ENCODE measurements at regions not wholly inside any gene's neighbourhood (a gene's known extent, or its start where the extent isn't known, plus 50 kb on each side); places are given as distances from the start of the nearest gene placed in this dataset.
"Not testable (repeated sequence)": the region's sequence is repeated elsewhere in the genome, so short reads cannot be mapped to it uniquely, and the experiment has no call there.

DNA sequence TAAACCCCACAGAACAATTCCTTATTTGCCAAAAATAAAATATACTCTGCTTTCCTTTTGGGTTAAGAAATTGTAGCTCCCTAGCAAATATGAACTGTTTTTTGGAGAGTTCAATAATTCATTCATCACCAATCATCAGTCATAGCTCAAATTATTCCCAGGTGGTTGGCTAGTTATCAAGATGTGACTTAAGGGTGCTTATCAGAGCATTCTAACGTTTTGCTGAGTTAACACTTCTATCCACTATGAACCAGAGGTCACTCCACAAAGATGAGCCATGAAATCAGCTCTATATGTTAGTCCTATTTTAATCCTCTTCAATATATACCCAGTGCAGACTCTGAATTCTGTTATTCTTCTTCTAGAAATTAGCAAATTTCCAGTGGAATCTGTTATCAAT lies 379.1 kb downstream of the TENT5A start:
- CTCF ChIA-PET, result no interaction called here
- no peak overlapping the region for H3K4me3 ChIP-seq (ENCODE audit: low read depth, low read length)
- TF ChIP-seq, protein P1, sequence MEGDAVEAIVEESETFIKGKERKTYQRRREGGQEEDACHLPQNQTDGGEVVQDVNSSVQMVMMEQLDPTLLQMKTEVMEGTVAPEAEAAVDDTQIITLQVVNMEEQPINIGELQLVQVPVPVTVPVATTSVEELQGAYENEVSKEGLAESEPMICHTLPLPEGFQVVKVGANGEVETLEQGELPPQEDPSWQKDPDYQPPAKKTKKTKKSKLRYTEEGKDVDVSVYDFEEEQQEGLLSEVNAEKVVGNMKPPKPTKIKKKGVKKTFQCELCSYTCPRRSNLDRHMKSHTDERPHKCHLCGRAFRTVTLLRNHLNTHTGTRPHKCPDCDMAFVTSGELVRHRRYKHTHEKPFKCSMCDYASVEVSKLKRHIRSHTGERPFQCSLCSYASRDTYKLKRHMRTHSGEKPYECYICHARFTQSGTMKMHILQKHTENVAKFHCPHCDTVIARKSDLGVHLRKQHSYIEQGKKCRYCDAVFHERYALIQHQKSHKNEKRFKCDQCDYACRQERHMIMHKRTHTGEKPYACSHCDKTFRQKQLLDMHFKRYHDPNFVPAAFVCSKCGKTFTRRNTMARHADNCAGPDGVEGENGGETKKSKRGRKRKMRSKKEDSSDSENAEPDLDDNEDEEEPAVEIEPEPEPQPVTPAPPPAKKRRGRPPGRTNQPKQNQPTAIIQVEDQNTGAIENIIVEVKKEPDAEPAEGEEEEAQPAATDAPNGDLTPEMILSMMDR (IDR thresholded peaks at IDR 0.05; ENCODE audit: insufficient read depth, low read depth, low read length), result no peak
- POLR2A ChIA-PET, result no interaction called here
- H3K36me3 ChIP-seq (ENCODE audit: control insufficient read depth, insufficient read depth, low read length), result no peaks in the 10 kb centered on the region
- no peak for DNase-seq (ENCODE audit: low read depth)
- no peaks in the 10 kb centered on the region for H3K27me3 ChIP-seq (ENCODE audit: control insufficient read depth, insufficient read depth, low read length)

DNA sequence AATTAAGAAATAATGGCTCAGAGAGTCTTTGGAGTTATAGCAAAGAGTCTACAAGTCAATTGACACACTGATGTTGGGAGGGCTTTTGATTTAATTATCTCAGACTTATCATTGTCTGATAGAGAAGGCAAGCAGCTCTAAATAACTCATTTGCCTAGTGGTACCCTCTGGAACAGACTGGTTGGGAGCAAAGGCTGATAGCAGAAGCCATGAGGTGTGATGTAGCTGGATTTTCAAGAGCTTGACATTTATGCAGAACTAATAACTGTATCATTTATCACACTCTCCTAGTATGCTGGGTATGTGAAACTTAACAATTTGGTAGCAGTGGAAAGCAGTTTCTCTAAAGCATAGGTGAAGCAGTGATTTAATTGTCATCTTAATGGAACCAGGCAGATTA lies 380.6 kb downstream of the TENT5A start:
- H3K4me3 ChIP-seq (ENCODE audit: low read depth, low read length), result no peak overlapping the region
- H3K36me3 ChIP-seq (ENCODE audit: control insufficient read depth, insufficient read depth, low read length), result no peaks in the 10 kb centered on the region
- TF ChIP-seq, protein P1 (IDR thresholded peaks at IDR 0.05; ENCODE audit: insufficient read depth, low read depth, low read length), result no peak
- CTCF ChIA-PET, result no interaction called here
- POLR2A ChIA-PET, result no interaction called here
- no peaks in the 10 kb centered on the region for H3K27me3 ChIP-seq (ENCODE audit: control insufficient read depth, insufficient read depth, low read length)
- no peak for DNase-seq (ENCODE audit: low read depth)

DNA sequence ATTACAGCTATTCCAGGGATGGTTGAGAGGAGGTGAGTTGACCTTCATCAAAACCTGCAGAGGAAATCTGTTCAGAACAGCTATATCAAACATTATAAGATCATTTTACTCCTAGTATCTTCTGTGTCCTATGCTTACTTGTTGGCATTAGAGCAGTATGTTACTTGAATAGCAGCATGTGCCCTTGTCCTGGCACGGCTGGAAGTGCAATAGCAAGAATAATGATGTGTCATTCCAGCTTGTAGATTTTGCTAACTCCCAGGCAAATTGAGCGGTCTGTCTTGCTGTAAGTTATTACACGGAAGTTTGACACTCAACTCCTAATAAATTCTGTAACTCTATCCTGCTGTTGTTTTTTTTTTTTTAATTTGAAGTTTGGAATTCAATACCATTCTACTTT lies 385.5 kb downstream of the TENT5A start:
- H3K36me3 ChIP-seq (ENCODE audit: control insufficient read depth, insufficient read depth, low read length), result no peaks in the 10 kb centered on the region
- DNase-seq (ENCODE audit: low read depth), result no peak
- ChIA-PET POLR2A (no interaction called here), CTCF (no interaction called here)
- H3K27me3 ChIP-seq (ENCODE audit: control insufficient read depth, insufficient read depth, low read length), result no peaks in the 10 kb centered on the region
- TF ChIP-seq, protein P1 (IDR thresholded peaks at IDR 0.05; ENCODE audit: insufficient read depth, low read depth, low read length), result no peak
- H3K4me3 ChIP-seq (ENCODE audit: low read depth, low read length), result no peak overlapping the region

DNA sequence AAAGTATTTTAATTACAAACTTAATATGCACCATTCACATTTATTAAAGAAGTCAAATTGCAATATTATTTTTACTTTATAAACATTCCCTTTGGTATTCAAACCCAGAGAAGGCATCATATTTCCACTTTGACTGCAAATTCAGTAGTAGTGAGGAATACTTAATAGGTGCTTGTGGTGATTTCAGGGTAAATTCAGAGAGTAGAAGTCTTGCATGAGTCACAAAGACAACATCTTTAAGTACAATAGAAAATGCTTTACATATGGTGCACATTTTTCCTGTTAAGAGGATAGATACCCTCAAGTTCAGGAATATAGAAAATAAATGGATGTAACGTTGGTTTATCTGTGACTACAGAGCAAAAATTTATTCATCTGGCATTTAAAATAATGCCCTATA lies 390.2 kb downstream of the TENT5A start:
- POLR2A ChIA-PET, result no interaction called here

DNA sequence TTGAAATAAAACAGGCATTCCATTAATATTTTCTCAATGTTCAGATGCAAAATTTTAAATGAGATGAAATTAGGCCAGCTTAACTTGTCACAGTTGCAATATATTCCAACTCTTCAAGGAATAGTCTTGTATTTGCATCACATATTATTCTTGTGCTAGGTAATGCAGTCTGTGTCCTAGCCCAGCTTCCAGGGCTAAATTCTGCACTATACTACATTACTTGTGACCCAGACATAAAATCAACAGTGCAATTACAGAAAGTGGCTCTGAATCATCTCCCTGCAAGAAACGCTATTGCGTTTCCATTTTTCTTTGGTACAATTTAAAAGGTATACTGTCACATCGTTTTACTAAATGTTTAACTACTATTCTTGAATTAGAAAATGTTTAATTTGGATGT lies 399.2 kb downstream of the TENT5A start:
- ChIA-PET POLR2A (no interaction called here), CTCF (interaction anchor here (0.8 kb wide), 1 partner anchor 106 kb away, joined by 5 read pairs; no protein-coding TSS in a partner anchor)
- TF ChIP-seq, protein P1 (IDR thresholded peaks at IDR 0.05; ENCODE audit: insufficient read depth, low read depth, low read length), result no peak

More for the DNA sequence above, 390.2 kb downstream of the TENT5A start:
- peak; percentile 33 for DNase-seq (ENCODE audit: low read depth)
- TF ChIP-seq, protein P1 (IDR thresholded peaks at IDR 0.05; ENCODE audit: insufficient read depth, low read depth, low read length), result no peak
- H3K27me3 ChIP-seq (ENCODE audit: control insufficient read depth, insufficient read depth, low read length), result no peaks in the 10 kb centered on the region
- CTCF ChIA-PET, result no interaction called here
- no peak overlapping the region for H3K4me3 ChIP-seq (ENCODE audit: low read depth, low read length)
- no peaks in the 10 kb centered on the region for H3K36me3 ChIP-seq (ENCODE audit: control insufficient read depth, insufficient read depth, low read length)

DNA sequence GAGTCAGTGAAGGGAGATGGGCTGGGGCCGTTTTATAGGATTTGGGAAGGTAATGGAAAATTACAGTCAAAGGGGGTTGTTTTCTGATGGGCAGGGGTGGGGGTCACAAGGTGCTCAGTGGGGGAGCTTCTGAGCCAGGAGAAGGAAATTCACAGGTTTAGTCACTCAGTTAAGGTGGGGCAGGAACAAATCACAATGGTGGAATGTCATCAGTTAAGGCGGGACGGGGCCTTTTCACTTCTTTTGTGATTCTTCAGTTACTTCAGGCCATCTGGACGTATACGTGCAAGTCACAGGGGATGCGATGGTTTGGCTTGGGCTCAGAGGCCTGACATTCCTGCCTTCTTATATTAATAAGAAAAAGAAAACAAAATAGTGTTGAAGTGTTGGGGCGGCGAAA lies 408.5 kb downstream of the TENT5A start:
- CTCF ChIA-PET; H3K4me3 ChIP-seq (ENCODE audit: low read depth, low read length); H3K27me3 ChIP-seq (ENCODE audit: control insufficient read depth, insufficient read depth, low read length); POLR2A ChIA-PET; DNase-seq (ENCODE audit: low read depth); H3K36me3 ChIP-seq (ENCODE audit: control insufficient read depth, insufficient read depth, low read length): not testable (repeated sequence)

More for the DNA sequence above, 399.2 kb downstream of the TENT5A start:
- Histone ChIP-seq H3K4me3 (ENCODE audit: low read depth, low read length) (no peak overlapping the region), H3K36me3 (ENCODE audit: control insufficient read depth, insufficient read depth, low read length) (no peaks in the 10 kb centered on the region), H3K27me3 (ENCODE audit: control insufficient read depth, insufficient read depth, low read length) (no peaks in the 10 kb centered on the region; the same call in 1 of the 2 replicates)
- DNase-seq (ENCODE audit: low read depth), result no peak
